Peyer's patch (tissue), 4 donors: ENCODE measurements at regions not wholly inside any gene's neighbourhood (a gene's known extent, or its start where the extent isn't known, plus 50 kb on each side); places are given as distances from the start of the nearest gene placed in this dataset.
A peak's percentile ranks its signal among the peaks of the same experiment; 100 is the strongest.

Experiments used
- DNase-seq, 3 donors: peaks; one replicate each; pipeline ENCODE4 v3.0.0-alpha.2; 2017 to 2019
- H3K27ac ChIP-seq, 4 donors: fragments of 200-600 bp; sonication (generic); one replicate each; pipeline ENCODE4 v1.5.1; 2016 to 2019
- H3K27me3 ChIP-seq, 2 donors: fragments of 200-600 bp; sonication (generic); one replicate each; pipeline ENCODE4 v1.5.1; 2019
- H3K36me3 ChIP-seq, 3 donors: fragments of 200-600 bp; sonication (generic); one replicate each; pipeline ENCODE4 v1.5.1; 2016 to 2019
- H3K4me1 ChIP-seq, 4 donors: fragments of 200-600 bp; sonication (generic); one replicate each; pipeline ENCODE4 v1.5.1; 2016 to 2019
- H3K4me3 ChIP-seq, 4 donors: fragments of 200-600 bp; sonication (generic); 1 replicate in 3 of 4; 2 replicates in 1 of 4; pipeline ENCODE4 v1.5.1; 2016 to 2019; ENCODE audit warnings: mild to moderate bottlenecking in 1 of 4
- H3K9me3 ChIP-seq, 4 donors: fragments of 200-600 bp; sonication (generic); one replicate each; pipeline ENCODE4 v1.5.1; 2016 to 2019; ENCODE audit warnings: mild to moderate bottlenecking in 1 of 4
- CTCF ChIP-seq, 6 experiments: fragments of 450-650 bp in 4 of 6; fragments of 200-600 bp in 2 of 6; sonication (generic) in 1 of 6; IDR thresholded peaks; one replicate each; pipeline ENCODE4 v1.5.1; 2017 to 2019; ENCODE audit warnings: antibody characterized with exemption in 6 of 6, mild to moderate bottlenecking in 3 of 6, moderate library complexity in 1 of 6
- POLR2A ChIP-seq, 2 donors: fragments of 450-650 bp; IDR thresholded peaks; one replicate each; pipeline ENCODE4 v1.5.1; 2017; ENCODE audit warnings: antibody characterized with exemption in 2 of 2, mild to moderate bottlenecking in 2 of 2, moderate library complexity in 2 of 2

- no peaks in the 10 kb centered on the region for H3K36me3 ChIP-seq
- no peak for DNase-seq
- peaks cover 0 to 3% (median 0%) of the 10 kb centered on the region in 4 donors for H3K4me1 ChIP-seq
- H3K27ac ChIP-seq: no peak overlapping the region
- TF ChIP-seq POLR2A (IDR thresholded peaks at IDR 0.05) (no peak), CTCF (IDR thresholded peaks at IDR 0.05) (no peak)
- no peak overlapping the region for H3K4me3 ChIP-seq
- H3K27me3 ChIP-seq: no peaks in the 10 kb centered on the region
- no peaks in the 10 kb centered on the region for H3K9me3 ChIP-seq
These were observed 195.7 kb upstream of the HS3ST1 start for GRCh38 chr4:11624370-11624769.

- DNase-seq: peak; percentile 17 to 80 (median 50)
- peaks cover 0 to 4% (median 2%) of the 10 kb centered on the region in 4 donors for H3K4me1 ChIP-seq
- no peaks in the 10 kb centered on the region for H3K36me3 ChIP-seq
- no peaks in the 10 kb centered on the region for H3K27me3 ChIP-seq
- no peaks in the 10 kb centered on the region for H3K9me3 ChIP-seq
- TF ChIP-seq CTCF (IDR thresholded peaks at IDR 0.05) (peak in 4 of 6 experiments; percentile 26 to 83 (median 66)), POLR2A (IDR thresholded peaks at IDR 0.05) (no peak)
- no peak overlapping the region for H3K4me3 ChIP-seq
- H3K27ac ChIP-seq: no peak overlapping the region
These were observed 195.0 kb upstream of the HS3ST1 start for GRCh38 chr4:11623726-11624037.

- no peak for DNase-seq
- no peaks in the 10 kb centered on the region for H3K27me3 ChIP-seq
- TF ChIP-seq POLR2A (IDR thresholded peaks at IDR 0.05): no peak
- TF ChIP-seq CTCF (IDR thresholded peaks at IDR 0.05): no peak
These were observed 194.4 kb upstream of the HS3ST1 start for GRCh38 chr4:11622961-11623725.

GRCh38 chr4:11620861-11621260 lies 192.2 kb upstream of the HS3ST1 start:
- H3K27ac ChIP-seq: no peak overlapping the region
- no peak overlapping the region for H3K4me3 ChIP-seq
- peaks cover 0 to 4% (median 2%) of the 10 kb centered on the region in 4 donors for H3K4me1 ChIP-seq
- no peaks in the 10 kb centered on the region for H3K9me3 ChIP-seq
- no peak for TF ChIP-seq POLR2A (IDR thresholded peaks at IDR 0.05)
- TF ChIP-seq CTCF (IDR thresholded peaks at IDR 0.05): no peak
- H3K27me3 ChIP-seq: no peaks in the 10 kb centered on the region
- no peaks in the 10 kb centered on the region for H3K36me3 ChIP-seq
- DNase-seq: no peak

More at GRCh38 chr4:11622961-11623725, 194.4 kb upstream of the HS3ST1 start:
- no peaks in the 10 kb centered on the region for H3K9me3 ChIP-seq
- peaks cover 0 to 4% (median 2%) of the 10 kb centered on the region in 4 donors for H3K4me1 ChIP-seq
- no peak overlapping the region for H3K4me3 ChIP-seq
- H3K27ac ChIP-seq: no peak overlapping the region
- H3K36me3 ChIP-seq: no peaks in the 10 kb centered on the region

- no peak overlapping the region for H3K4me3 ChIP-seq
- H3K9me3 ChIP-seq: no peaks in the 10 kb centered on the region
- no peaks in the 10 kb centered on the region for H3K36me3 ChIP-seq
- H3K4me1 ChIP-seq: peaks cover 0 to 4% (median 2%) of the 10 kb centered on the region in 4 donors
- peak in 2 of 6 experiments; percentile 1 for TF ChIP-seq CTCF (IDR thresholded peaks at IDR 0.05)
- no peak for TF ChIP-seq POLR2A (IDR thresholded peaks at IDR 0.05)
- no peak for DNase-seq
- peak overlapping the region in 2 of 4 donors; percentile 59 to 61 for H3K27ac ChIP-seq
- H3K27me3 ChIP-seq: no peaks in the 10 kb centered on the region
These were observed 190.1 kb upstream of the HS3ST1 start for GRCh38 chr4:11618666-11619282.
